ENCODE measurements at regions not wholly inside any gene's neighbourhood (a gene's known extent, or its start where the extent isn't known, plus 50 kb on each side); places are given as distances from the start of the nearest gene placed in this dataset.

GRCh38 chr5:135222171-135222681 is 176.8 kb downstream of the MACROH2A1 start:
- WGBS, 2 donors (ENCODE audit: low coverage in 1 of 2), result 100% methylated on average over 1 to 4 of the region's 4 CpGs
- Histone ChIP-seq H3K4me1 (peaks cover 0 to 18% (median 0%) of the 10 kb centered on the region in 3 donors), H3K9me3 (no peaks in the 10 kb centered on the region), H3K27ac (no peak overlapping the region), H3K36me3 (no peaks in the 10 kb centered on the region), H3K4me3 (no peak overlapping the region), H3K27me3 (no peaks in the 10 kb centered on the region)
- no peak for ATAC-seq
- TF ChIP-seq EP300 (IDR thresholded peaks at IDR 0.05) (no peak), POLR2AphosphoS5 (IDR thresholded peaks at IDR 0.05) (no peak), POLR2A (IDR thresholded peaks at IDR 0.05) (no peak)

- H3K27ac ChIP-seq, result no peak overlapping the region
- no peak overlapping the region for H3K4me3 ChIP-seq
- H3K27me3 ChIP-seq, result no peaks in the 10 kb centered on the region
- no peak for ATAC-seq
- peaks cover 0 to 17% (median 0%) of the 10 kb centered on the region in 3 donors for H3K4me1 ChIP-seq
- WGBS, 2 donors (ENCODE audit: low coverage in 1 of 2), result 100% methylated on average over 2 of the region's 2 CpGs; no CpG with 5 or more reads in 1 of the 2 donors
- no peak for TF ChIP-seq POLR2AphosphoS5 (IDR thresholded peaks at IDR 0.05)
- no peak for TF ChIP-seq CTCF (IDR thresholded peaks at IDR 0.05)
- TF ChIP-seq POLR2A (IDR thresholded peaks at IDR 0.05), result no peak
- TF ChIP-seq EP300 (IDR thresholded peaks at IDR 0.05), result no peak
- no peaks in the 10 kb centered on the region for H3K36me3 ChIP-seq
- no peaks in the 10 kb centered on the region for H3K9me3 ChIP-seq
Observed at GRCh38 chr5:135221696-135222095, 177.3 kb downstream of the MACROH2A1 start.

GRCh38 chr5:135221187-135221473 is 177.9 kb downstream of the MACROH2A1 start:
- Histone ChIP-seq H3K9me3 (no peaks in the 10 kb centered on the region), H3K4me1 (peaks cover 0 to 11% (median 0%) of the 10 kb centered on the region in 3 donors), H3K36me3 (no peaks in the 10 kb centered on the region), H3K27me3 (no peaks in the 10 kb centered on the region), H3K4me3 (no peak overlapping the region), H3K27ac (no peak overlapping the region)
- 93% methylated on average over 3 of the region's 3 CpGs for WGBS, 2 donors (ENCODE audit: low coverage in 1 of 2)
- no peak for ATAC-seq
- no peak for TF ChIP-seq POLR2A (IDR thresholded peaks at IDR 0.05)
- TF ChIP-seq CTCF (IDR thresholded peaks at IDR 0.05), result no peak
- no peak for TF ChIP-seq EP300 (IDR thresholded peaks at IDR 0.05)
- TF ChIP-seq POLR2AphosphoS5 (IDR thresholded peaks at IDR 0.05), result no peak

- Histone ChIP-seq H3K4me3 (no peak overlapping the region), H3K27ac (no peak overlapping the region), H3K4me1 (peaks cover 0 to 6% (median 0%) of the 10 kb centered on the region in 3 donors), H3K36me3 (no peaks in the 10 kb centered on the region), H3K27me3 (no peaks in the 10 kb centered on the region), H3K9me3 (no peaks in the 10 kb centered on the region)
- ATAC-seq, result no peak
- no peak for TF ChIP-seq POLR2A (IDR thresholded peaks at IDR 0.05)
- TF ChIP-seq POLR2AphosphoS5 (IDR thresholded peaks at IDR 0.05), result no peak
- TF ChIP-seq EP300 (IDR thresholded peaks at IDR 0.05), result no peak
- TF ChIP-seq CTCF (IDR thresholded peaks at IDR 0.05), result no peak
- 86% methylated on average over 2 of the region's 7 CpGs; no CpG with 5 or more reads in 1 of the 2 donors for WGBS, 2 donors (ENCODE audit: low coverage in 1 of 2)
Observed at GRCh38 chr5:135220394-135221186, 178.4 kb downstream of the MACROH2A1 start.

GRCh38 chr5:135219868-135220267 is 179.2 kb downstream of the MACROH2A1 start:
- no peak overlapping the region for H3K4me3 ChIP-seq
- H3K27me3 ChIP-seq, result no peaks in the 10 kb centered on the region
- H3K9me3 ChIP-seq, result no peaks in the 10 kb centered on the region
- H3K27ac ChIP-seq, result no peak overlapping the region
- no peaks in the 10 kb centered on the region for H3K36me3 ChIP-seq
- WGBS, 2 donors (ENCODE audit: low coverage in 1 of 2), result 78% methylated on average over 2 of the region's 3 CpGs; no CpG with 5 or more reads in 1 of the 2 donors
- ATAC-seq, result no peak
- TF ChIP-seq POLR2A (IDR thresholded peaks at IDR 0.05) (no peak), EP300 (IDR thresholded peaks at IDR 0.05) (no peak), CTCF (IDR thresholded peaks at IDR 0.05) (no peak), POLR2AphosphoS5 (IDR thresholded peaks at IDR 0.05) (no peak)
- peaks cover 0 to 4% (median 0%) of the 10 kb centered on the region in 3 donors for H3K4me1 ChIP-seq

Data from gastroesophageal sphincter (tissue), 4 donors.